ENCODE measurements at regions not wholly inside any gene's neighbourhood (a gene's known extent, or its start where the extent isn't known, plus 50 kb on each side); places are given as distances from the start of the nearest gene placed in this dataset.

DNA sequence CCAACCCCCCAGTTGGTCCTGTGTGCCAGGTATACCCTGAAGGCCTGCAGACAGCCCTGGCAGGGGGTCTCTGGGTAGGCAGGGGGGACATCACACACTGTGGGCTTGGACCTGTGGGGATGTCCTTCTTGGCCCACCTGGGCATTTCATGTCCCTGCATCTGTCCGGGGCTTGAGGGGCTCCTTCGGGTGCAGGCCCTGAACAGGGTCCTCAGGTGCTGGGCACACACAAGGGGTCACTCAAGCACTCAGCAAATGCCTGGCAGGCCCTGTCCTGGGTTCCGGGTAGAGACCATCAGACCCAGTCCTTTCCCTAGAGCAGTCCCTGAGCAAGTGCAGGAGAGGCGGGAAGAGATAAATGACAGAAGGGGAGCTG lies 70.5 kb upstream of the WNT11 start:
- DNase-seq (ENCODE audit: low spot score) = no peak

DNA sequence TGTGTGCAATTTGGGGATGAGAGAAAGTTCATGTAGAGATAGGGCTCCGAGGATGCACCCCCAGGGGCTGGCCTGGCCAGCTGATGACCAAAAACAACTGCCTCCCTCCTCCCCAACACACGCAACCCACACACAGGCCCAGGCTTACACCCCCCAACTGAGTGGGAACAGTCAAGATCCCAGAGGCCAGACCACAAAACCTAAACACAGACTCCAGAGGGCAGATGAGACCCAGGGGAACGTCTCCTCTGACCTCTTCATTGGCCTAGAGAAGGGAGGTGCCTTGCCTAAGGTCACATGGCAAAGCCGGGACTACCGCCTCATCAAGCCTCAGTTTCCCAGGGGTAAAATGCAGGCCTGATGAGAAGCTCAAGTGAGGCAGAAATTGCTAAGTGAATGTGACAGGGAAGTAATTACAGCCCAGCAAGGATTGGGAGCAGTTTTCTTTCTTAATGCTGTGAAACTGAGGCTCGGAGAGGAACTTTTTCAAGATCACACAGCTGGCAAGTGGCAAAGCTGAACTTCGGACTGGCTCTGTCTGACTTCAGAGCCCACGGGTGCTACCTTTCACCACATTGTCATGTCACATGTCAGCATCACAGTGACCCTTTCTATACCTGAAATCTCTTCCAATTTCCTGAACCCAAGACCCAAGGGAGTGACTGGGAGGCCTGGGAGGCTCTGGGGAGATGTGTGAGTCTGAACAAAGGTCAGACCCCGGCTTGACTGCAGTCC lies 69.9 kb upstream of the WNT11 start:
- DNase-seq (ENCODE audit: low spot score) = no peak

DNA sequence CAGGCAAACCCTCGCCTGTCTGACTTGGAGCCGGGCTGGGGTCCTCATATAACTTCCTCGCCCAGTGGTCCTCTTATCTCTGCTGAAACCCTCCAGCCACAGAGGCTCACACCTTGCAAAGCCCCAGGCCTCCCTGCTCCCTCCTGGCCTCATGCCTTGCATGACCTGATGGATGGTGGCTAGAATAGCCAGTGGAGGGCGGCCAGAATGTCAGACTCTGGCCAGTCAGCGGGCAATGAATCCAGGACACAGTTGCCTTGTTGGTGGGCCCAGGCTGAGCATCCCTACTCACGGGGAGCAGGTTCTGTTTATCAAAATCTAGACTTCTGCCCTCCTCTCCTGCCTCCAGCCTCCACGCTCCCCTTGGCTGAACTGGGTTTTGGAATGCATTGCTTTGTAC lies 69.1 kb upstream of the WNT11 start:
- no peak for DNase-seq (ENCODE audit: low spot score)

DNA sequence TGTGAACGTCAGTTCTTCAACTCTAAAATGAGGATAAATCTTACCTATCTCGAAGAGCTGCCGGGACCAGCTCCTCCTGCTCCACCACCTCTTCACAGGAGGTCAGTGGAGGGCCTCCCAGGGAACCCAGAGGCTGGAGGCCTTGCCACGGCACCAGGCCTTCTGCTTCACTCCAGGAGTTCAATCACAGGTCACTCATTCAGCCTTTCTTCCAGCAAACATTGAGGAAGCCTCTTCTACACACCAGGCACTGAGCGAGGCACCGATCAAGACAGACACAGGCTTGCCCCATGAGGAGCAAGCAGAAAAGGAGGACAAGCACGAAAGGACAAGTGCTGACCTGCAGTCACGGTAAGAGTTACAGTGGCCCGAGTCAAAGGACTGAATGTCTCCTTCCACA lies 64.8 kb upstream of the WNT11 start:
- no peak for DNase-seq (ENCODE audit: low spot score)

DNA sequence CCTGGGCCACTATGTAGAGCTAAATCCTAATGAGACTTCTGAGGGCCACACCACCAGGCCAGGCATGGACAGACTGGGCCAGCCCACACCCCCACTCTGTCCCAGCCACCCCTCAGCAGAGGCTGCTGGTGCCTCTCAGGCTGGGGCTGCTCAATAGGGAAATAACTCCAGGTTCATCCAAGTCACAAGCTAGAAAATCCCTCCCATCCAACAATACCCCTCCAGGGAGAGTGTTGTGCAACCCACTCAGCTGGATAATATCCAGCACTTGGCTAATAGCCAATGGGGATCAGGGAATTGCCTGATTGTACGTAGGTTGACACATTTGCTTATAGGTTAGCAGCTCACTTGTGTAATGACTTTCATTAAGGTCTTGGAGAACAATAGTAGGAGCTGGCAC lies 64.1 kb upstream of the WNT11 start:
- no peak for DNase-seq (ENCODE audit: low spot score)

DNA sequence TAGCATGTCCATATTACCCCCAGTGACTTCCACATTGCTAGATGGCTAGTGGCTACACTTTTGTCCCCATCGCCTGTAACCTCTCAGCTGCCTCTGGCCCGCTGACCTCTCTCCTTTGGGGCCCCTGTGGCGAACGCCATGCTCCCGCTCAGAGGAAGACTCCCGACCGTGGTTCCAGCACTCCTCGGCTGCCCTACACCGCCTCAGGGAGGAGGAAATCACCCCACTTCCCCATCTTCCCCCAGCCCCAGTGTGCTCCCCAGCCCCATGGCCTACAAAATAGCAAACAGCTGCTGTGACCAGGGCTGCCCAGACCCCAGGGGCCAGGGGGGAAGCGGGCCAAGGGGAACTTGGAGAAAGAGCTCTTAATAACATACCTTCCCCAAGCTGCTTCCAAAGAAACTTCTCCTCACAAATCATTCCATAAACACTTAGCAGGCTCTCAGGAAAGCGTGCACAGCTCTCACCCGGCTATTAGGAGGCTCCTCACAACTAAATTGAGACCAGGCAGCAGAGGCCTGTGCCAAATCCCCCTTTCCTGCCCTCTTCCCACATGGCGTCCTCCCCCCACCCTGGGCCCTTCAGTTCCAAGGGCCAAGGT lies 63.5 kb upstream of the WNT11 start:
- no peak for DNase-seq (ENCODE audit: low spot score)

DNA sequence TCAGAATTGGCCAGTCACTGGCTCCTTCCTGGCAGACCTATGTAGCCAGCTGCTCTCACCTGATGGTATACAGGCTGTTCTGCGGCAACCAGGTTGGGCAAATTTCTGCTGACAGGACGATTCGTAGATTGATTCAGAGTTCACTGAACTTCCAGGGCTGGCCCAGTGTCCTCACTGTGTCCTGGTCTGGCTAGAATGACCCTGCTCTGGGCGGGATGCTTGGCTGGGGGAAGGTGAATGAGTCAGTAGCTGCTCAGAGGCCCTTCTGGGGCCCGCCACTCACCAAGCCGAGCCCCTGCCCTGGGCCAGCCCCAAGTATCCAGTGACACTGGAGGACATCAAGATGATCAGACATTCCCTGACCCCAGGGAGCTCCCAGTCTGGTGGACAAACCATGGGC lies 62.9 kb upstream of the WNT11 start:
- no peak for DNase-seq (ENCODE audit: low spot score)

DNA sequence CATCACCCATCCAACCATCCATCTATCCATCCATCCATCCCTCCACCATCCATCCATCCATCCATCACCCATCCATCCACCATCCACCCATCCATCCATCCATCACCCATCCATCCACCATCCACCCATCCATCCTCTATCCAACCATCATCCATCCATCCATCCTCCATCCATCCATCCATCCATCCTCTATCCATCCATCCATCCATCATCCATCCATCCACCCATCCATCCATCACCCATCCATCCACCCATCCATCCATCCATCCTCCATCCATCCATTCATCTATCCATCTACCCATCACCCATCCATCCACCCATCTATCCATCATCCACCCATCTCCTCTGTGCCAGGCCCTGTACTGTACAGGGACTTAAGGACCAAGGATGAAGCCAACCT lies 62.2 kb upstream of the WNT11 start:
- DNase-seq (ENCODE audit: low spot score) = no peak

DNA sequence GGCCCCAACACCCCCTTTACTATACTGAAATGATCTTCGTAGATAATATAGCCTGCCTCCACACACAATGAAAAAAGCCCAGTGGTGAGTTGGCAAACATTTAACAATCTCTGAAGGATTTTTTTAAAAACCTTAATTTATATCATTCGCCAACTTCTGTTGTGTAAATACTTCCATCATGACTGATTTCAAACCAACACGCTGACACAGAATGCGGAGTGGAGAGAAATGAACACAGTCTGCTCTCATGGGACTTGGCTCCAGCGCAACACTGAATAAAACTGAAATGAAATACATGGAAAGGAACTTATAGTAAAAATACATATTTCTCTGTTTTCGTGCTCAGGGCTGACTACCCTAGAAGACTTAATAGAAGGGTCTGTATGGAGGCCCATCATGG lies 61.3 kb upstream of the WNT11 start:
- DNase-seq (ENCODE audit: low spot score) = no peak

DNA sequence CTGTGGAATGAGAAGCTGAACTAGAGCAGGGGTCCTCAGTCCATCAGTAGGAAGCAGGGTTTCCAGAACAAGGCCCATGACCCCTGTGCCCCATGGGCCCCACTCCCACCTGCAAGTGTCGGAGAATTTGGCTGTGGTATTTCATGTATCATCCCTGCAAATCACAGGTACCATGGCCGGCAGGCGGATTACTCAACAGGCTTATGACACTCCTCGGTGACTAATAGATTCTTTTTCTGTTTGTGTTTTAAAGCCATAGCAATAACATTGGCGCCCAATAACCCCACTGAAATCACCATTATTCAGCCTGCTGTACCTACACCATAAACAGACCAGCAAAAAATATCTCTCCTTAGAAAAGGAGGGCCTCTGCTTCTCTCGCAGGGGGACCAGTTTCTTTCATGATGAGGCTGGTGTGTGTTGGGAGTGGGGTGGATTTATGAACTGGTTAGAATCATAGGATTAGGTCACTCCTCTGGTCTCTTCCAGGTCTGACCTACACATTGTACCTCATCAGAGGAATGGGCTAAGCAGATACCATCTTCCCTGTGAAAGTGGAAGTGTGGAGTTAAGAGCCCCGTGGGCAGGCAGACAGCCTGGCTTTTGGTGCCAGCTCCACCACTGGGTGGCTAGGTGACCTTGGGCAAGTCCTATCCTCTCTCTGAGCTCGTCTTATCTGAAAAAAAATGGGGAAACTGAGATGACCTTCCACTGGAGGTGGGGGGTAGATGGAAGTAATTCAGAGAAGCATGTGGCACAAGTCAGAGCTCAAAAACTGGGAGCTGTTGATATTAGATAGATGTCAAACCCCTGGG lies 60.2 kb upstream of the WNT11 start:
- DNase-seq (ENCODE audit: low spot score) = peak; percentile 70

DNA sequence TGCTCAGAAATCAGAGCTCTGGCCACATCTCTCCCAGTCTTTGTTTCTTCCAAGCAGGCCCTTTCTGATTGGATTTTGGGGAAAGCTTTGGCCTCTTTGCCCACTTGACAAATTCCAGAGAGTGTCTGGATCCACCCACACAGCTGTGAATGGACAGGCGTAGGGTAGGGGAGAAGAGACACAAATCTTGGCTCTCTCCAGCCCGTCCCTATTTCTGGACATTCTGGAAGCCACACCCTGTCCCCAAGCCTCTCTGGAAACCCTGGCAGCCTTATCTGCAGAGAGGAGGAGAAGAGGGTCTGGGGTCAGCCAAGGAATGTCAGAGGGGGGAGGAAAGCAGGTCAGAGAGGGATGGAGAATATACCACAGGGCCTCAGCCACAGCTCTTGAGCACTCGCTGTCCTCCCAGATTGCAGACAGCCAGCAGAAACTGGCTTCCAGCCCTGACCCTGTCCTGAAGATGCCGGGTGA lies 59.5 kb upstream of the WNT11 start:
- no peak for DNase-seq (ENCODE audit: low spot score)

DNA sequence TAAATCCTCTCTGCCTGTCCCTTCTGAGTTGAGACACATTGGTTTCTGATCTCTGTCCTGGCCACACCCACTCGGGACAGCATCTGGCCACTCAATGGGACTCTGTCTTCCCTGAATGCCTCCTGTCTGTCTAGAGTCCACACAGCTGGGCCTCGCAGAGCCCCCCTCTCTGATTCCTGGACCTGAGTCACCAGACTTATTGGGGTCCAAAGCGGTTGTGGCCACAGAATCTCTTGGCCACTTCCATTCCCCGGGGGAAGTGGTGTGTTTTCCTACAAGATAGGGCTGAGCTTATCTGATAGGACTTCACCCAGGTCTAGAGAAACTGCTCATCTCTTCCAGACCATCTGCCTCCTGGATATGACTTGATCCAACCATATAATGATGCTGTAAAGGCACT lies 57.4 kb upstream of the WNT11 start:
- DNase-seq (ENCODE audit: low spot score) = no peak

DNA sequence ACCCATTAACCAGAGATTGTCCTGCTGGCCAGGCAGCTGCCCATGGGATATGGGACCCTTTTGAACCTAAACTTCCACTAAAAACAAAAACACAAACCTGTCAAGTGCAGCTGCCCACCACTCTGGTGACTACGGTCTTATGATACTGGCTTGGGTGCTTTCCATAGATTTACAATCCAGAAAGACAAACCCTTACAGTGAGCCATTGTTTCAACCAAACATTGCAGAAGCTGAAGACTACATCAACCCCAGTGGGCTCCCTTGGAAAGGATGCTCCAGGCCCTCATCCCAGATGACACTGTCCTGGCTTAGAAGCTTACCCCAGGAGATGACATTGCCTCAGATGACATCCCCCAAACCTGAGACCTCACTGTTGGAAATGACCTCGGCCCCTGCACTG lies 56.9 kb upstream of the WNT11 start:
- DNase-seq (ENCODE audit: low spot score) = no peak

DNA sequence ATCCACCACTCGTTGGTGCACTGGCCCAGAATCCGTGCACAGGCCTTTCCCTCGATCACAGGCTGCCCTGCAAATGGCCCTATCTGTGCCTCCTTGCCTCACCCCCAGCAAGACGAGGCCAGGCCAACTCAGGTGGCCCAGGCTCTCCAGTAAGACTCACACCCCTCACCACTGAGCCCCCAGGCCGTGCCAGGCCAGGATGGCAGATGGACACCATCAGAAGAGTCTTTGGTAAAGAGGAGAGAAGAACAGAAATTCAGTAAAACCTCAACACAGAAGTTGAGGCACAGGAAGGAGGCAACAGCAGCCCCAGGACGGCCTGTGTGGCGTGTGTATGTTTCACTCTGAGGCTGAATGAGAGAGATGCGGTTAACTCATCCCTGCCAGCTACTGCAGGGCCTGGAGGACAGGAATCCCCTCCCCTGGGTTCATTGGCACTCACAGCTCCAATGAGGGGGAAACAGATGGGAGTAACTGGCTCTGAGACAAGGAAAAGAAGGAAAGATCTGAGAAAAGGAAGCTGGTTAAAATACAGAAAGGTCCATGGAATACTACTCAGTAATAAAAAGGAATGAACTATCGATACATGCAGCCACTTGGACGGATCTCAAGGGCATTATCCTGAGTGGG lies 54.1 kb upstream of the WNT11 start:
- no peak for DNase-seq (ENCODE audit: low spot score)

DNA sequence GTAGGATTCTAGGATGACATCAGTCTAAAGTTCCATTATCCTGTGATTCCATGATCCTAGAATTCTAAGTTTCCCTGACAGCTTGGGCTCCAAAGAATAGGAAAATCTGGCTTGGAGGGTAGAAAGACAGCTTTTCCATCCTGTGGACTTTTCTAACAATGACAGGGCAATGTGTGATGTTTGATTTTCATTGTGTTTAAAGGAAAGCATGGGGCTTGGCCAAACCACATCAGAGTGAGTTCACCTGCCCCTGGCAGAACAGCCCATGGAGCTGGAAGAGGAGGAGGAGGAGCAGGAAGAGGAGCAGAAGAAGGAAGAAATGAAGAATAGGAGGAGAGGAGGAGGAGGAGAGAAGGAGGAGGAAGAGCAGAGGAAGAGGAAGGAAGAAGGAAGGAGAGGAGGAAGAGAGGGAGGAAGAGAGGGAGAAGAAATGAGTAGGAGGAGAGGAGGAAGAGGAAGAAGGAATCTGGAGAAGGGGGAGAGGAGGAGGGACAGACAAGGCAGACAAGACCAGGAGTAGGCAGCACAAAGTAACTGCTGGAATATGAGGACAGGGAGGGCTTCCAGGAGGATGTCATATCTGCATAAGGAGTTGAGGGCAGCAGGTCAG lies 53.1 kb upstream of the WNT11 start:
- no peak for DNase-seq (ENCODE audit: low spot score)

DNA sequence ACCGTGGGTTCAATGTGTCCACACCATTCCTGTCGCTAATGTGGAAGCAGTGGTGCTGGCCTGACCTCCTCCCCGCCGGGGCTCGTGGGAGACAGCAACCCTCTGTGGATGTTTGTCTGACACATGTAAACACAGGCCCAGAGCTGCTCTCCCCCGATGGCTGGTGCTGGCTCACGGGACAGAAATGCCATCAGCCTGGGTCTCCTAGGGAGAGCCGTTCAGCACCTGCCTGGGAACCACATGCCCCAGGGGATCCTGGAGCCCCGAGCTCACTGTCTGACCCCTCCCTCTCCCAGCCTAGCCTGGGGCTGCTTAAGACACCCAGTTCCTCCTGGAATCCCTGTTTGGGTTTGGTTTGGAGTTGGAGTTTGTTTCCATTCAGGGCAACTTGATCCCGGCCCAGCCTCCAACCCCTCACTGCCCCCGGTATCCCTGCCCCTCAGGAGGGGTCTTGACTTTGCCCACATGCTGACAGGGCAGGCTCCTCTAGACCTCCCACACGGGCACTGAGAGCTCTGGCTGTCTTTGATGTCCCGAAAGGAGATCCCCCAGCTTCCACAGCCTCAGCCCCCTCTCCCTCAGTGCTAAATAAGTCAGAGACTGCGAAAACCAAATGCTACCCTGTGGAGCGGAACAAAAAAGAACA lies 50.9 kb upstream of the WNT11 start:
- DNase-seq (ENCODE audit: low spot score) = no peak

DNA sequence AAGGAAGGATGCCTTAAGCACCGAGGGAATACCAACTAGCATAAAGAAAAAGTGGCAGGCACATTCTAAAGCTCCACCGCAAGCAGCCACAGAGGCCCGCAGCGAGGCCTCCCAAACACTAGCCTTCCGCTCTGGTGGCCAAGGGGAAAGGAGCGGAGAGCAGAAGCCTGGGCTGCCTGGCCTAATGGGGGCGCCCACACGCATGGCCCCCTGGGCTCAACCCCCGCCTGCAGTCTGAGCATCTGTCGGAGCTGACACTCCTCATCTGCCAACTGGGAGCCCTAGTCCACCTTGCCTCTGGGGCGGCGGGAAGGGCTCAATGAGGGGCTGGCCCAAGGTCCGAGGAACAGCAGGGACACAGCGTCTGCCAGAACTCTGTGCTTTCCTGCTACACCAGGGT lies 50.1 kb upstream of the WNT11 start:
- DNase-seq (ENCODE audit: low spot score) = no peak

Data from RKO (cell line).